A549 (cell line): ENCODE measurements at regions not wholly inside any gene's neighbourhood (a gene's known extent, or its start where the extent isn't known, plus 50 kb on each side); places are given as distances from the start of the nearest gene placed in this dataset.

Experiments used
- BHLHE40 ChIP-seq: IDR thresholded peaks from 2 replicates; pipeline ENCODE4 v1.6.1; 2012; ENCODE audit warnings: low read depth, low read length, inconsistent platforms
- CEBPB ChIP-seq, 2 experiments: fragments of >200 bp in 1 of 2; sonication (Bioruptor Twin) in 1 of 2; formaldehyde crosslinking in 1 of 2; IDR thresholded peaks; 2 replicates each; pipeline ENCODE4 v1.6.1; 2012 to 2016
- CTCF ChIP-seq: fragments of >200 bp; sonication (Bioruptor Twin); formaldehyde crosslinking; IDR thresholded peaks from 3 replicates; pipeline ENCODE4 v1.5.1; 2016
- EP300 ChIP-seq, 2 experiments: fragments of >200 bp; sonication (Bioruptor Twin); formaldehyde crosslinking; IDR thresholded peaks; 2 replicates in 1 of 2; 3 replicates in 1 of 2; pipeline ENCODE4 v1.6.1; 2016 to 2017
- JUNB ChIP-seq: fragments of >200 bp; sonication (Bioruptor Twin); formaldehyde crosslinking; IDR thresholded peaks from 2 replicates; pipeline ENCODE4 v1.6.1; 2016
- KDM1A ChIP-seq: fragments of 200-600 bp; sonication (generic); IDR thresholded peaks from 2 replicates; pipeline ENCODE4 v1.6.1; 2016; ENCODE audit warnings: low read depth, mild to moderate bottlenecking
- KDM5A ChIP-seq: fragments of 200-600 bp; sonication (generic); IDR thresholded peaks from 2 replicates; pipeline ENCODE4 v1.6.1; 2016; ENCODE audit warnings: antibody characterized with exemption, mild to moderate bottlenecking
- MYC ChIP-seq: IDR thresholded peaks from 2 replicates; pipeline ENCODE4 v1.6.1; 2012; ENCODE audit warnings: mild to moderate bottlenecking, inconsistent platforms, low read length, improper control_type of control experiment, borderline replicate concordance
- NPAS2 ChIP-seq: fragments of 250-450 bp; sonication (Bioruptor Pico); IDR thresholded peaks from 2 replicates; pipeline ENCODE4 v1.8.0; 2022; ENCODE audit warnings: mild to moderate bottlenecking, moderate library complexity, borderline replicate concordance
- POLR2A ChIP-seq: IDR thresholded peaks from 2 replicates; pipeline ENCODE4 v1.6.1; 2012; ENCODE audit warnings: mild to moderate bottlenecking, low read length
- POLR2AphosphoS2 ChIP-seq: conservative IDR thresholded peaks from 2 replicates; pipeline ENCODE4 v1.6.1; 2012; ENCODE audit warnings: low read length, improper control_type of control experiment, inconsistent platforms
- TF ChIP-seq, protein P1 (sequence below): fragments of 450-650 bp; IDR thresholded peaks from 2 replicates; pipeline ENCODE4 v1.6.1; 2014; ENCODE audit warnings: antibody characterized with exemption
- TF ChIP-seq, protein P2 (sequence below): fragments of 150-350 bp; IDR thresholded peaks from 2 replicates; pipeline ENCODE4 v1.6.1; 2014; ENCODE audit warnings: low read depth, mild to moderate bottlenecking, low read length
- TF ChIP-seq, protein P3 (sequence below): IDR thresholded peaks from 2 replicates; pipeline ENCODE4 v1.6.1; 2012

DNA sequence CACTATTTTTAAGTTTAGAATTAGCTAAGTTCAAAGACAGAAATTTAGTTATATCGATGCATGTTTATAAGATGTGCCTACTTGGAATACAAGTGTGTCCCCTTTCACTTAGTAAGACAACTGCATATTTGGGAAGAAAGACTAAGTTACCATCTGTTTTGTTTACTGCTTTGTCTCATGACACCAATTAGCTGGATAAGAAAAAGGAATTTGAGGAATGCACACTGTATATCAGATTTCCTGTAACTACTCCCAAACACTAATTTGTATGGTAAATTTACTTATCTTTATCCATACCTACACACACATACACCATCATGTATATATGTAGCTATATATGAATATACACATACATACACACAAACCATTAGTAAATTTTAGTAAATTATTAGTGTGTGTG is 1442.8 kb upstream of the IGFBP7 start:
- TF ChIP-seq, protein P1, sequence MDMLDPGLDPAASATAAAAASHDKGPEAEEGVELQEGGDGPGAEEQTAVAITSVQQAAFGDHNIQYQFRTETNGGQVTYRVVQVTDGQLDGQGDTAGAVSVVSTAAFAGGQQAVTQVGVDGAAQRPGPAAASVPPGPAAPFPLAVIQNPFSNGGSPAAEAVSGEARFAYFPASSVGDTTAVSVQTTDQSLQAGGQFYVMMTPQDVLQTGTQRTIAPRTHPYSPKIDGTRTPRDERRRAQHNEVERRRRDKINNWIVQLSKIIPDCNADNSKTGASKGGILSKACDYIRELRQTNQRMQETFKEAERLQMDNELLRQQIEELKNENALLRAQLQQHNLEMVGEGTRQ: no peak
- TF ChIP-seq JUNB (no peak), CTCF (no peak), CEBPB (IDR thresholded peaks at IDR 0.05) (no peak), POLR2AphosphoS2 (no peak), KDM5A (no peak), BHLHE40 (no peak), POLR2A (no peak), EP300 (IDR thresholded peaks at IDR 0.05) (no peak), KDM1A (no peak), NPAS2 (CRISPR knock-in tag) (no peak), MYC (no peak)
- TF ChIP-seq, protein P2, sequence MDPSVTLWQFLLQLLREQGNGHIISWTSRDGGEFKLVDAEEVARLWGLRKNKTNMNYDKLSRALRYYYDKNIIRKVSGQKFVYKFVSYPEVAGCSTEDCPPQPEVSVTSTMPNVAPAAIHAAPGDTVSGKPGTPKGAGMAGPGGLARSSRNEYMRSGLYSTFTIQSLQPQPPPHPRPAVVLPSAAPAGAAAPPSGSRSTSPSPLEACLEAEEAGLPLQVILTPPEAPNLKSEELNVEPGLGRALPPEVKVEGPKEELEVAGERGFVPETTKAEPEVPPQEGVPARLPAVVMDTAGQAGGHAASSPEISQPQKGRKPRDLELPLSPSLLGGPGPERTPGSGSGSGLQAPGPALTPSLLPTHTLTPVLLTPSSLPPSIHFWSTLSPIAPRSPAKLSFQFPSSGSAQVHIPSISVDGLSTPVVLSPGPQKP: no peak
- TF ChIP-seq, protein P3, sequence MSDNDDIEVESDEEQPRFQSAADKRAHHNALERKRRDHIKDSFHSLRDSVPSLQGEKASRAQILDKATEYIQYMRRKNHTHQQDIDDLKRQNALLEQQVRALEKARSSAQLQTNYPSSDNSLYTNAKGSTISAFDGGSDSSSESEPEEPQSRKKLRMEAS: no peak
